Adrenal gland (tissue), 9 donors: ENCODE measurements at regions not wholly inside any gene's neighbourhood (a gene's known extent, or its start where the extent isn't known, plus 50 kb on each side); places are given as distances from the start of the nearest gene placed in this dataset.

ENCODE experiments used
- DNase-seq, 7 donors: peaks; one replicate each; pipeline ENCODE4 v3.0.0-alpha.2; 2019 to 2020
- H3K27ac ChIP-seq, 5 donors: fragments of 200-600 bp; sonication (generic) in 4 of 5; 1 replicate in 3 of 5; 2 replicates in 2 of 5; pipeline versions ENCODE4 v1.5.1 to v1.8.0; 2016 to 2020; ENCODE audit warnings: mild to moderate bottlenecking in 1 of 5
- H3K27me3 ChIP-seq: fragments of 200-600 bp; 2 replicates; pipeline ENCODE4 v1.8.0; 2021
- H3K36me3 ChIP-seq, 2 donors: fragments of 200-600 bp; replicated peaks in 1 of 2; 1 replicate in 1 of 2; 2 replicates in 1 of 2; pipeline versions ENCODE4 v1.5.1 to v1.8.0; 2018 to 2022
- H3K4me1 ChIP-seq, 2 donors: fragments of 200-600 bp; replicated peaks in 1 of 2; 1 replicate in 1 of 2; 2 replicates in 1 of 2; pipeline versions ENCODE4 v1.5.1 to v1.8.0; 2018 to 2021
- H3K4me3 ChIP-seq, 4 donors: fragments of 200-600 bp; sonication (generic) in 3 of 4; one replicate each; pipeline ENCODE4 v1.5.1; 2016 to 2018
- H3K9me3 ChIP-seq, 3 donors: fragments of 200-600 bp; sonication (generic) in 1 of 3; replicated peaks in 1 of 3; 1 replicate in 2 of 3; 2 replicates in 1 of 3; pipeline versions ENCODE4 v1.5.1 to v1.8.0; 2016 to 2021
- CTCF ChIP-seq, 6 experiments: fragments of 450-650 bp in 4 of 6; fragments of 200-600 bp in 2 of 6; sonication (generic) in 1 of 6; IDR thresholded peaks; 1 replicate in 5 of 6; 2 replicates in 1 of 6; pipeline versions ENCODE4 v1.5.1 to v1.8.0; 2016 to 2021; ENCODE audit warnings: antibody characterized with exemption in 6 of 6, mild to moderate bottlenecking in 2 of 6, moderate library complexity in 1 of 6
- POLR2A ChIP-seq, 2 donors: fragments of 450-650 bp; IDR thresholded peaks; one replicate each; pipeline ENCODE4 v1.6.1; 2017; ENCODE audit warnings: antibody characterized with exemption in 2 of 2, mild to moderate bottlenecking in 2 of 2, moderate library complexity in 1 of 2
- WGBS, 4 donors: extraction: QIAGEN DNeasy Blood & Tissue Kit in 2 of 4; methylation state at CpG; one replicate each; pipeline versions ENCODE4 v1.1.5 to v1.1.7; 2013 to 2017; 5-methylcytosine and 5-hydroxymethylcytosine counted together
- intact Hi-C, 2 donors: fragments of 100-400 bp; cut with DNase I; formaldehyde crosslinking; loops; one replicate each; pipeline versions ENCODE4 v1.14.1 to v1.15.0; 2022 to 2023
- donor health status: healthy with polysubstance abuse.
- donor health status: Bipolar disorder and iron deficiency.
- donor health status: DM: yes; HTN: yes; CAD: no.
- donor health status: DM: no; HTN: no; CAD: no.
- donor health status: DM: no; HTN: no; CAD: no.

- DNase-seq, result no peak
- Histone ChIP-seq H3K4me1 (no peaks in the 10 kb centered on the region), H3K4me3 (no peak overlapping the region), H3K36me3 (no peaks in the 10 kb centered on the region), H3K9me3 (no peaks in the 10 kb centered on the region), H3K27ac (no peak overlapping the region), H3K27me3 (no peaks in the 10 kb centered on the region)
- intact Hi-C loops, result no loop called here
- WGBS, 4 donors, result 44 to 58% (median 56%) methylated on average over 6 of the region's 6 CpGs
- no peak for TF ChIP-seq CTCF (IDR thresholded peaks at IDR 0.05)
These were observed 53.5 kb upstream of the EPB41L4A start for GRCh38 chr5:112472614-112473013.

GRCh38 chr5:112473989-112474388 lies 54.9 kb upstream of the EPB41L4A start:
- TF ChIP-seq POLR2A (IDR thresholded peaks at IDR 0.05) (no peak), CTCF (IDR thresholded peaks at IDR 0.05) (no peak)
- no peak for DNase-seq
- Histone ChIP-seq H3K4me3 (no peak overlapping the region), H3K27ac (no peak overlapping the region), H3K9me3 (no peaks in the 10 kb centered on the region), H3K27me3 (no peaks in the 10 kb centered on the region), H3K36me3 (no peaks in the 10 kb centered on the region), H3K4me1 (no peaks in the 10 kb centered on the region)
- 76 to 83% (median 80%) methylated on average over 5 of the region's 5 CpGs for whole genome bisulfite sequencing, 4 donors
- intact Hi-C loops, result no loop called here

GRCh38 chr5:112475747-112476365 lies 56.8 kb upstream of the EPB41L4A start:
- Histone ChIP-seq H3K27ac (no peak overlapping the region), H3K4me3 (no peak overlapping the region), H3K27me3 (no peaks in the 10 kb centered on the region), H3K4me1 (no peaks in the 10 kb centered on the region), H3K9me3 (no peaks in the 10 kb centered on the region), H3K36me3 (no peaks in the 10 kb centered on the region)
- intact Hi-C loops, result no loop called here
- TF ChIP-seq CTCF (IDR thresholded peaks at IDR 0.05) (no peak), POLR2A (IDR thresholded peaks at IDR 0.05) (no peak)
- 52 to 68% (median 63%) methylated on average over 3 of the region's 3 CpGs for WGBS, 4 donors
- DNase-seq, result no peak

GRCh38 chr5:112479418-112479817 lies 60.3 kb upstream of the EPB41L4A start:
- H3K27ac ChIP-seq, result no peak overlapping the region
- TF ChIP-seq POLR2A (IDR thresholded peaks at IDR 0.05) (no peak), CTCF (IDR thresholded peaks at IDR 0.05) (no peak)
- no peaks in the 10 kb centered on the region for H3K27me3 ChIP-seq
- H3K9me3 ChIP-seq, result no peaks in the 10 kb centered on the region
- H3K4me1 ChIP-seq, result no peaks in the 10 kb centered on the region
- DNase-seq, result no peak
- intact Hi-C loops, result no loop called here
- H3K4me3 ChIP-seq, result no peak overlapping the region
- no peaks in the 10 kb centered on the region for H3K36me3 ChIP-seq
- WGBS, 4 donors, result 85 to 91% (median 89%) methylated on average over 1 of the region's 1 CpG
